Brain microvascular endothelial cell (primary cell): ENCODE measurements at regions not wholly inside any gene's neighbourhood (a gene's known extent, or its start where the extent isn't known, plus 50 kb on each side); places are given as distances from the start of the nearest gene placed in this dataset.

Experiments used
- DNase-seq: peaks from one replicate; pipeline ENCODE4 v3.0.0-alpha.2; 2020
- H3K27ac ChIP-seq: fragments of 250-450 bp; sonication (Bioruptor Pico); 2 replicates; pipeline ENCODE4 v1.5.1; 2020; ENCODE audit warnings: mild to moderate bottlenecking, moderate library complexity
- H3K27me3 ChIP-seq: fragments of 250-450 bp; sonication (Bioruptor Pico); replicated peaks from 2 replicates; pipeline ENCODE4 v1.5.1; 2020; ENCODE audit warnings: mild to moderate bottlenecking
- H3K36me3 ChIP-seq: fragments of 250-450 bp; sonication (Bioruptor Pico); replicated peaks from 2 replicates; pipeline ENCODE4 v1.5.1; 2020; ENCODE audit warnings: mild to moderate bottlenecking
- H3K4me3 ChIP-seq: 2 replicates; pipeline ENCODE4 v1.5.1; 2011; ENCODE audit warnings: low read depth, mild to moderate bottlenecking, control low read depth, low read length, moderate library complexity
- in situ Hi-C: cut with HindIII; loops from 2 replicates; pipeline ENCODE4 v1.10.0; 2017; ENCODE audit warnings: low sequenced_read_pairs, low pct_ligation_motif_present
- TF ChIP-seq, protein P1 (sequence below): IDR thresholded peaks from 2 replicates; pipeline ENCODE4 v1.5.1; 2011; ENCODE audit warnings: low read depth, mild to moderate bottlenecking, moderate library complexity, low read length, control low read depth, inconsistent platforms; ENCODE audit errors: missing control alignments

GRCh38 chr11:21888814-21889213, 304.1 kb upstream of the ANO5 start:
- no peak for DNase-seq
- in situ Hi-C loops, result no loop called here

GRCh38 chr11:21892736-21893564, 299.9 kb upstream of the ANO5 start:
- in situ Hi-C loops, result no loop called here

More at GRCh38 chr11:21888814-21889213, 304.1 kb upstream of the ANO5 start:
- no peak overlapping the region for H3K4me3 ChIP-seq
- H3K27ac ChIP-seq, result no peak overlapping the region
- TF ChIP-seq, protein P1, sequence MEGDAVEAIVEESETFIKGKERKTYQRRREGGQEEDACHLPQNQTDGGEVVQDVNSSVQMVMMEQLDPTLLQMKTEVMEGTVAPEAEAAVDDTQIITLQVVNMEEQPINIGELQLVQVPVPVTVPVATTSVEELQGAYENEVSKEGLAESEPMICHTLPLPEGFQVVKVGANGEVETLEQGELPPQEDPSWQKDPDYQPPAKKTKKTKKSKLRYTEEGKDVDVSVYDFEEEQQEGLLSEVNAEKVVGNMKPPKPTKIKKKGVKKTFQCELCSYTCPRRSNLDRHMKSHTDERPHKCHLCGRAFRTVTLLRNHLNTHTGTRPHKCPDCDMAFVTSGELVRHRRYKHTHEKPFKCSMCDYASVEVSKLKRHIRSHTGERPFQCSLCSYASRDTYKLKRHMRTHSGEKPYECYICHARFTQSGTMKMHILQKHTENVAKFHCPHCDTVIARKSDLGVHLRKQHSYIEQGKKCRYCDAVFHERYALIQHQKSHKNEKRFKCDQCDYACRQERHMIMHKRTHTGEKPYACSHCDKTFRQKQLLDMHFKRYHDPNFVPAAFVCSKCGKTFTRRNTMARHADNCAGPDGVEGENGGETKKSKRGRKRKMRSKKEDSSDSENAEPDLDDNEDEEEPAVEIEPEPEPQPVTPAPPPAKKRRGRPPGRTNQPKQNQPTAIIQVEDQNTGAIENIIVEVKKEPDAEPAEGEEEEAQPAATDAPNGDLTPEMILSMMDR, result no peak
- H3K36me3 ChIP-seq, result no peaks in the 10 kb centered on the region
- no peaks in the 10 kb centered on the region for H3K27me3 ChIP-seq

DNA sequence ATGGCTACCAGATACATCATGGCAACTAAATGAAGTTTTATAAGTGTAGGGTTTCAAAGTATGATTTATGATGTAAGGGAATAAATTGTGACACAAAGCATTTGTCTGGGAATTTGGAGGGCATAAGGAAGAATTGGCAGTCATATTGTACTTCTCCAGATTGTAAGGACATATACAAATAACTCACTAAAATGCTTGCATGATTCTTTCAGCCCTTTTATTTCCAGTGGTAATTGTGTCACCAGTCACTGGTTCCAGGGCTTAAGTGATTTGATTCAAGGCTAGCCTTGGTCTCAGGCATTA, 299.4 kb upstream of the ANO5 start:
- TF ChIP-seq, protein P1, result no peak
- in situ Hi-C loops, result no loop called here
- no peak for DNase-seq
- Histone ChIP-seq H3K27ac (no peak overlapping the region), H3K27me3 (no peaks in the 10 kb centered on the region), H3K4me3 (no peak overlapping the region), H3K36me3 (no peaks in the 10 kb centered on the region)

More at GRCh38 chr11:21892736-21893564, 299.9 kb upstream of the ANO5 start:
- Histone ChIP-seq H3K4me3 (no peak overlapping the region), H3K36me3 (no peaks in the 10 kb centered on the region), H3K27ac (no peak overlapping the region), H3K27me3 (no peaks in the 10 kb centered on the region)
- TF ChIP-seq, protein P1, result no peak
- no peak for DNase-seq

- Histone ChIP-seq H3K27ac (no peak overlapping the region), H3K4me3 (no peak overlapping the region), H3K36me3 (no peaks in the 10 kb centered on the region), H3K27me3 (no peaks in the 10 kb centered on the region)
- TF ChIP-seq, protein P1, result no peak
- in situ Hi-C loops, result no loop called here
- no peak for DNase-seq
Observed at GRCh38 chr11:21894492-21894891, 298.4 kb upstream of the ANO5 start.

GRCh38 chr11:21895686-21896085, 297.2 kb upstream of the ANO5 start:
- H3K4me3 ChIP-seq, result no peak overlapping the region
- in situ Hi-C loops, result no loop called here
- H3K36me3 ChIP-seq, result no peaks in the 10 kb centered on the region
- no peak overlapping the region for H3K27ac ChIP-seq
- H3K27me3 ChIP-seq, result no peaks in the 10 kb centered on the region
- no peak for DNase-seq
- TF ChIP-seq, protein P1, result no peak

GRCh38 chr11:21896216-21896615, 296.7 kb upstream of the ANO5 start:
- in situ Hi-C loops, result no loop called here
- Histone ChIP-seq H3K36me3 (no peaks in the 10 kb centered on the region), H3K27me3 (no peaks in the 10 kb centered on the region), H3K4me3 (no peak overlapping the region), H3K27ac (no peak overlapping the region)
- DNase-seq, result no peak
- TF ChIP-seq, protein P1, result no peak
